IPS-18c (cell line): ENCODE measurements at regions not wholly inside any gene's neighbourhood (a gene's known extent, or its start where the extent isn't known, plus 50 kb on each side); places are given as distances from the start of the nearest gene placed in this dataset.

Experiments used
- H3K4me3 ChIP-seq: 2 replicates; pipeline ENCODE4 v1.7.0; 2013; ENCODE audit warnings: low read depth, mild to moderate bottlenecking, low read length, moderate library complexity; ENCODE audit not compliant: insufficient read depth
- H3K9me3 ChIP-seq: one replicate; pipeline ENCODE4 v1.6.1; 2013; ENCODE audit warnings: mild to moderate bottlenecking, low read length, moderate library complexity; ENCODE audit not compliant: control insufficient read depth, insufficient read depth

DNA sequence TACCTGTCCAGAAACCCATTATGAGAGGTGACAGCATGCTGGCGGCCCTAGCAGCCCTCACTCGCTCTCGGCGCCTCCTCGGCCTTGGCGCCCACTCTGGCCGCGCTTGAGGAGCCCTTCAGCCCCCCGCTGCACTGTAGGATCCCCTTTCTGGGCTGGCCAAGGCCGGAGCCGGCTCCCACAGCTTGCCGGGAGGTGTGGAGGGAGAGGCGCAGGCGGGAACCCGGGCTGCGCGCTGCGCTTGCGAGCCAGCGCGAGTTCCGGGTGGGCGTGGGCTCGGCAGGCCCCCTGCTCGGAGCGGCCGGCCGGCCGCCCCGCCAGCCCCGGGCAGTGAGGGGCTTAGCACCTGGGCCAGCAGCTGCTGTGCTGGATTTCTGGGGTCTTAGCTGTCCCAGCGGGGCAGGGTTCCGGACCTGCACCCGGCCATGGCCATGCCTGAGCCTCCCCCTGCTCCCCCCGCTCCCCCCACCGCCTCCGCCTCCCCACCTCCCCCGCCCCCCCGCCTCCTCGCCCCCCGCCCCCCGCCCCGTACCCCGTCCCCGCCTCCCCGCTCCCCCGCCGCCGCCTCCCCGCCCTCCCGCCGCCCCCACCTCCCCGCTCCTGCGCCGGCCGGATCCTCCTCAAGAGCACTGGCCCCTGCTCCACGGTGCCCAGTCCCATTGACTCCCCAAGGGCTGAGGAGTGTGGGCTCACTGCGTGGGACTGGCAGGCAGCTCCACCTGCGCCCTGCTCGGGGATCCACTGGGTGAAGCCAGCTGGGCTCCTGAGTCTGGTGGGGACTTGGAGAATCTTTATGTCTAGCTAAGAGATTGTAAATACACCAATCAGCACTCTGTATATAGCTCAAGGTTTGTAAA lies 163.1 kb downstream of the KLHL28 start:
- Histone ChIP-seq H3K4me3 (peak overlapping the region; percentile 56), H3K9me3 (no peaks in the 10 kb centered on the region)

GRCh38 chr14:44795725-44796124 lies 166.0 kb downstream of the KLHL28 start:
- no peaks in the 10 kb centered on the region for H3K9me3 ChIP-seq
- no peak overlapping the region for H3K4me3 ChIP-seq

GRCh38 chr14:44791730-44792129 lies 170.0 kb downstream of the KLHL28 start:
- Histone ChIP-seq H3K9me3 (no peaks in the 10 kb centered on the region), H3K4me3 (no peak overlapping the region)

DNA sequence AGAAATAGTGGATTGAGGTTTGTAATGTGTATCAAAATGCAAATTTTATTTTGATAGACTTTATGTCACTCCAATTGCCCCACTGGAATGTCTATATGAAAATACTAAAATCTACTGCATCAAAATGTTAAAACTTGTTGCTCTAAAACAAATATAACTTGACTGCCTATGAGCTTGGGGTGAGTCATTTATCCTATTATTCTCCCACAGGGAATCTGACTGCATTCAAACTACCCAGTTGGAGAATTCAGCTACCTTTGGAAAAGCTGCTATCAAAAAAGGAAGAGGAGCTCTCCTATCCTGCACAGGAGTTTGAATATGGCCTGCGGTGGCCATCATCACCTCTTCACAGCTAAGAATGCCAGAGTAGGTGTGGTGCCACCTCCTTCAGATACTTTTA lies 173.1 kb downstream of the KLHL28 start:
- Histone ChIP-seq H3K9me3 (no peaks in the 10 kb centered on the region), H3K4me3 (no peak overlapping the region)

- Histone ChIP-seq H3K4me3 (no peak overlapping the region), H3K9me3 (no peaks in the 10 kb centered on the region)
Observed at GRCh38 chr14:44785096-44785495, 176.7 kb downstream of the KLHL28 start.

DNA sequence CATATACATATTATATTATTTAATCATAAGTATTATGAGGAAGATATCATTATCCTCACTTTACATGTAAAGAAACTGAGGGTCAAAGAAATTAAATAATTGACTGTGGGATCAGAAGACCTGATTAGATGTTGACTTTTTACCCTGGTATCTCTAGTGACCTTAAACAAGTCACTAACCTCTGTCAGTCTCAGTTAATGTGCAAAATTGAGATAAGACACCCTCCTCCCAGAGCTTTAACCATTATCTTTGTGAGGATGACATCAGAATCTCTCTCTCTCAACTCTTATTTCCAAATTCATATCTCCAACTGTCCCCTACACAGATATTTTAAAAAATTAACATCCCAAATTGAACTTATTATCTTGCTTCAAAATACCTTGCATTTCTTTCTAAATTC lies 177.8 kb downstream of the KLHL28 start:
- H3K9me3 ChIP-seq = no peaks in the 10 kb centered on the region
- no peak overlapping the region for H3K4me3 ChIP-seq

GRCh38 chr14:44782775-44783238 lies 178.9 kb downstream of the KLHL28 start:
- Histone ChIP-seq H3K9me3 (no peaks in the 10 kb centered on the region), H3K4me3 (no peak overlapping the region)

DNA sequence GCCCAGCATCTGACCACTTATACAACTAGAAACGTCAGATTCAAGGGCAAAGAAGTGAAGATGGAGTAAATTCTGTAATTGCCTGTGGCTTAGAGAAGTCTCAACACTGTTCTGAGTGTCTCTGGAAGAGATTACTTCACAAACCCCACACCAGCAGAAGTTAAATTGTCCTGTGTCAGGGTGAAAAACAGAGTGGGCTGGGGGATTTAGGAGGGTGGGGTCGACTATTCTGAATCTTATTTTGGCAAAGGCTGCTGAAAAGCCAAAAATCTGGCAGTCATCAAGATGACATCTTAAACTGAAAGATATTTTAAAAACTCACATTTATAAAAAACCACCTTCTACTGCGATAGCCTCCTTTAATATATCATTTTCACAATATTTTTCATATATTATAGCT lies 180.8 kb downstream of the KLHL28 start:
- no peaks in the 10 kb centered on the region for H3K9me3 ChIP-seq
- H3K4me3 ChIP-seq = no peak overlapping the region

DNA sequence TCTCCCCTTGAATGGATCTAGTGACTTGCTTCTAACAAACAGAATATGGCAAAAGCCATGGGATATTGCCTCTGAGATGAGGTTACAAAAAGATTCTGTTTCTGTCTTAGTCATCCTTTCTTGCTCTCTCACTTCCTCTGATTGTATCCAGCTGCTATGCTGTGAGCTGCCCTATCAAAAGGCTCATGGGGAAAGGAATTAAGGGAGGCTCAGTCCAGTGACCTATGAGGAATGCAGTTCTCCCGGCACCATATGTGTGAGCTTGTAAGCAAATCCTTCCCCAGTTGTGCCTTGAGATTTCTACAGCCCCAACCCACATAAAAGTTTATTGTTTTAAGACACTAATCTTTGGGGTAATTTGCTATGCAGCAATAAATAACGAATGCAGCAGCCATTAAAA lies 183.1 kb downstream of the KLHL28 start:
- Histone ChIP-seq H3K4me3 (no peak overlapping the region), H3K9me3 (no peaks in the 10 kb centered on the region)

DNA sequence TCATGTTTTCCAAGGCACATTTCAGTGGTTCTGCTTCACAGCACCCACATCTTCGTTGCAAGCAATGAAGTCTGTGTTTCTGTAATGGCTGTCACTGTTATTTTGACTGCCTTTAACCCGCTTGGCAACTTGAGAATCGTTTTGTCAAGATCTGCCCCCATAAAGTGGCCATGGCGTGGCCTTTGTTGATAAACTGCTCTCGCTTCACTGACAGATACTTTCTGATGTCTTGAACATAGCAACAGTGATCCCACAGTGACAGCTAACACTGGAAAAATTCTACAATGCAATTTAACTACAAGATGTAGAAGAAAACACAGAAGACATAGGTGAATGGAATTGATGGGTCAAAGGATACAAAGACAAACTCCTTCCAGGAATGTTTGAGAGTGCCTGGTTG lies 184.2 kb downstream of the KLHL28 start:
- Histone ChIP-seq H3K9me3 (no peaks in the 10 kb centered on the region), H3K4me3 (no peak overlapping the region)

- no peaks in the 10 kb centered on the region for H3K9me3 ChIP-seq
Observed at GRCh38 chr14:44775248-44775647, 186.5 kb downstream of the KLHL28 start.

DNA sequence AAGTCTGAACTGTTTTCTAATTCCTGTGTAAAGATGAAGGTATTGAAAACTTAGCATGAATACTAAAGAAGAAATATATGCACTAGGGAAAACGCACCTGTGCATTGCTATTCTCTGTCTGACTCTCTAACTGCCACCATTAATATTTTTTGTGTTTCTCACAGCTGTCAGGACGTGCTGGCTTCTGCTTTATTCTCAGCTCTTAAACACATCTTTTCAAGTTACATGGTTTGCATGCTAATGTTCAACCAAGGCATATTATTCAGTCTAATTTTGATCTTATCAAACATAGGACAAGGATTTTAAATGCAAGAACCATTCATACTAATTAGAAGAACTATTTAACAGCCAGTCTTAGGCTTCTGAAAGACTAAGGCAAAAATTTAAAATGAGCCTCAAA lies 187.4 kb downstream of the KLHL28 start:
- H3K4me3 ChIP-seq = no peak overlapping the region

More at GRCh38 chr14:44775248-44775647, 186.5 kb downstream of the KLHL28 start:
- no peak overlapping the region for H3K4me3 ChIP-seq

GRCh38 chr14:44771496-44771895 lies 190.3 kb downstream of the KLHL28 start:
- H3K4me3 ChIP-seq = no peak overlapping the region
- H3K9me3 ChIP-seq = no peaks in the 10 kb centered on the region

More for the DNA sequence above, 187.4 kb downstream of the KLHL28 start:
- no peaks in the 10 kb centered on the region for H3K9me3 ChIP-seq

GRCh38 chr14:44770201-44770600 lies 191.5 kb downstream of the KLHL28 start:
- no peaks in the 10 kb centered on the region for H3K9me3 ChIP-seq
- no peak overlapping the region for H3K4me3 ChIP-seq

- no peak overlapping the region for H3K4me3 ChIP-seq
Observed at GRCh38 chr14:44768935-44769334, 192.8 kb downstream of the KLHL28 start.

DNA sequence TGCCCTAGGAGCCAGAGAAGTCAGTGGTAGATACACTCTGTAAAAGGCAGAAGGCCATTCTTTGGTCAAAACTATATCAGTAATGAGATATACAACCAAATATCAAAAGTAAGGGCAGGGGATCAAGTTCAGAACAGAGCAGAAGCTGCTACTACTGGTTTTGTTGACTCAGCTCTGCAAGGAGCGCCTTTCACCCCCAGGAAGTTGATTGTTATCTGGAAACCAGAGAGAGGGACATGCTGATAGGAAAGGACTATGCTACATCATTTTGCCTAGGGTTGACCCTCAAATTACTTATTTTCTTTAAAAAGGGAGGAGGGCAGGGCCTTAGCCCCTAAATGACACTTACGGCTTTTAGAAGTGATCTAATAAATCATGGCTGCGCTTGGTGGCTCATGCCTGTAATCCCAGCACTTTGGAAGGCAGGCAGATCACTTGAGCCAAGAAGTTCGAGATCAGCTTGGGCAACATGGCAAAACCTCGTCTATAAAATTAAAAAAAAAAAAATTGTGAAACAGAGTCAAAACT lies 194.0 kb downstream of the KLHL28 start:
- H3K4me3 ChIP-seq = no peak overlapping the region
- H3K9me3 ChIP-seq = no peaks in the 10 kb centered on the region

More at GRCh38 chr14:44768935-44769334, 192.8 kb downstream of the KLHL28 start:
- H3K9me3 ChIP-seq = no peaks in the 10 kb centered on the region

GRCh38 chr14:44766285-44766684 lies 195.5 kb downstream of the KLHL28 start:
- Histone ChIP-seq H3K4me3 (no peak overlapping the region), H3K9me3 (no peaks in the 10 kb centered on the region)

GRCh38 chr14:44763356-44763755 lies 198.4 kb downstream of the KLHL28 start:
- no peak overlapping the region for H3K4me3 ChIP-seq
- H3K9me3 ChIP-seq = no peaks in the 10 kb centered on the region
